Stomach (tissue), 8 donors: ENCODE measurements at regions not wholly inside any gene's neighbourhood (a gene's known extent, or its start where the extent isn't known, plus 50 kb on each side); places are given as distances from the start of the nearest gene placed in this dataset.

Experiments used
- DNase-seq, 2 donors: peaks; one replicate each; pipeline versions ENCODE4 v3.0.0 to v3.0.0-alpha.2; 2013 to 2019
- H3K27ac ChIP-seq, 5 donors: fragments of 200-600 bp in 4 of 5; sonication (generic) in 4 of 5; one replicate each; pipeline ENCODE4 v1.5.1; 2013 to 2019; ENCODE audit warnings: mild to moderate bottlenecking in 1 of 5, moderate library complexity in 1 of 5
- H3K27me3 ChIP-seq, 3 donors: fragments of 200-600 bp; sonication (generic); one replicate each; pipeline ENCODE4 v1.5.1; 2017 to 2019; ENCODE audit warnings: mixed run types in 1 of 3
- H3K36me3 ChIP-seq, 4 donors: fragments of 200-600 bp; sonication (generic); 1 replicate in 3 of 4; 2 replicates in 1 of 4; pipeline ENCODE4 v1.5.1; 2016 to 2019
- H3K4me1 ChIP-seq, 4 donors: fragments of 200-600 bp; sonication (generic); one replicate each; pipeline ENCODE4 v1.5.1; 2016 to 2019
- H3K4me3 ChIP-seq, 4 donors: fragments of 200-600 bp; sonication (generic) in 3 of 4; one replicate each; pipeline ENCODE4 v1.5.1; 2016 to 2019; ENCODE audit warnings: mild to moderate bottlenecking in 1 of 4
- H3K9me3 ChIP-seq, 4 donors: fragments of 200-600 bp; sonication (generic); one replicate each; pipeline ENCODE4 v1.5.1; 2016 to 2019
- EP300 ChIP-seq: sonication (generic); formaldehyde crosslinking; IDR thresholded peaks from one replicate; pipeline ENCODE4 v1.6.1; 2017; ENCODE audit warnings: antibody characterized with exemption
- POLR2A ChIP-seq, 4 donors: fragments of 450-650 bp; IDR thresholded peaks; one replicate each; pipeline ENCODE4 v1.6.1; 2016; ENCODE audit warnings: antibody characterized with exemption in 4 of 4, control low read depth in 2 of 4, mild to moderate bottlenecking in 1 of 4, moderate library complexity in 1 of 4
- POLR2AphosphoS5 ChIP-seq, 3 donors: sonication (generic); formaldehyde crosslinking; IDR thresholded peaks; one replicate each; pipeline ENCODE4 v1.6.1; 2016; ENCODE audit warnings: antibody characterized with exemption in 3 of 3
- WGBS, 5 donors: extraction: QIAGEN DNeasy Blood & Tissue Kit in 3 of 5; methylation state at CpG; one replicate each; pipeline versions ENCODE4 v1.1.5 to v1.1.7; 2013 to 2018; 5-methylcytosine and 5-hydroxymethylcytosine counted together
- intact Hi-C: fragments of 100-400 bp; cut with DNase I; formaldehyde crosslinking; loops from one replicate; pipeline ENCODE4 v1.15.1; 2023; ENCODE audit warnings: low total_unique reads
- TF ChIP-seq, protein P1 (sequence below), 7 experiments: fragments of 450-650 bp in 4 of 7; fragments of 200-600 bp in 3 of 7; sonication (generic) in 3 of 7; IDR thresholded peaks; one replicate each; pipeline ENCODE4 v1.5.1; 2016 to 2019; ENCODE audit warnings: antibody characterized with exemption in 7 of 7, control low read depth in 2 of 7, mild to moderate bottlenecking in 1 of 7
- donor health status: healthy with polysubstance abuse.
- donor health status: Bipolar disorder and iron deficiency.
- donor health status: healthy.

GRCh38 chr3:102665183-102665582 is 230.4 kb downstream of the ZPLD1 start:
- H3K27ac ChIP-seq, result no peak overlapping the region
- H3K4me3 ChIP-seq, result no peak overlapping the region
- H3K27me3 ChIP-seq, result peaks cover 0 to 3% (median 0%) of the 10 kb centered on the region in 3 donors
- H3K36me3 ChIP-seq, result no peaks in the 10 kb centered on the region
- DNase-seq, result no peak
- H3K9me3 ChIP-seq, result no peaks in the 10 kb centered on the region
- WGBS, 5 donors, result 76 to 81% (median 80%) methylated on average over 4 of the region's 4 CpGs
- no peak for TF ChIP-seq POLR2AphosphoS5 (IDR thresholded peaks at IDR 0.05)
- TF ChIP-seq, protein P1, sequence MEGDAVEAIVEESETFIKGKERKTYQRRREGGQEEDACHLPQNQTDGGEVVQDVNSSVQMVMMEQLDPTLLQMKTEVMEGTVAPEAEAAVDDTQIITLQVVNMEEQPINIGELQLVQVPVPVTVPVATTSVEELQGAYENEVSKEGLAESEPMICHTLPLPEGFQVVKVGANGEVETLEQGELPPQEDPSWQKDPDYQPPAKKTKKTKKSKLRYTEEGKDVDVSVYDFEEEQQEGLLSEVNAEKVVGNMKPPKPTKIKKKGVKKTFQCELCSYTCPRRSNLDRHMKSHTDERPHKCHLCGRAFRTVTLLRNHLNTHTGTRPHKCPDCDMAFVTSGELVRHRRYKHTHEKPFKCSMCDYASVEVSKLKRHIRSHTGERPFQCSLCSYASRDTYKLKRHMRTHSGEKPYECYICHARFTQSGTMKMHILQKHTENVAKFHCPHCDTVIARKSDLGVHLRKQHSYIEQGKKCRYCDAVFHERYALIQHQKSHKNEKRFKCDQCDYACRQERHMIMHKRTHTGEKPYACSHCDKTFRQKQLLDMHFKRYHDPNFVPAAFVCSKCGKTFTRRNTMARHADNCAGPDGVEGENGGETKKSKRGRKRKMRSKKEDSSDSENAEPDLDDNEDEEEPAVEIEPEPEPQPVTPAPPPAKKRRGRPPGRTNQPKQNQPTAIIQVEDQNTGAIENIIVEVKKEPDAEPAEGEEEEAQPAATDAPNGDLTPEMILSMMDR (IDR thresholded peaks at IDR 0.05), result no peak
- no peak for TF ChIP-seq EP300
- TF ChIP-seq POLR2A (IDR thresholded peaks at IDR 0.05), result no peak
- intact Hi-C loops, result no loop called here
- H3K4me1 ChIP-seq, result no peaks in the 10 kb centered on the region

GRCh38 chr3:102668247-102668646 is 233.4 kb downstream of the ZPLD1 start:
- Histone ChIP-seq H3K27me3 (peaks cover 0 to 3% (median 0%) of the 10 kb centered on the region in 3 donors), H3K27ac (no peak overlapping the region), H3K4me1 (peaks cover 0 to 1% (median 0%) of the 10 kb centered on the region in 4 donors), H3K36me3 (no peaks in the 10 kb centered on the region), H3K9me3 (no peaks in the 10 kb centered on the region), H3K4me3 (no peak overlapping the region)
- WGBS, 5 donors, result 66 to 79% (median 73%) methylated on average over 4 of the region's 4 CpGs
- intact Hi-C loops, result no loop called here
- no peak for TF ChIP-seq POLR2A (IDR thresholded peaks at IDR 0.05)
- TF ChIP-seq, protein P1 (IDR thresholded peaks at IDR 0.05), result no peak
- no peak for TF ChIP-seq EP300
- no peak for TF ChIP-seq POLR2AphosphoS5 (IDR thresholded peaks at IDR 0.05)
- no peak for DNase-seq

- H3K36me3 ChIP-seq, result no peaks in the 10 kb centered on the region
- DNase-seq, result peak in 1 of 2 donors; percentile 3
- H3K27ac ChIP-seq, result no peak overlapping the region
- H3K4me3 ChIP-seq, result no peak overlapping the region
- WGBS, 5 donors, result 27 to 68% (median 46%) methylated on average over 2 of the region's 2 CpGs
- no peak for TF ChIP-seq EP300
- TF ChIP-seq POLR2A (IDR thresholded peaks at IDR 0.05), result no peak
- TF ChIP-seq, protein P1 (IDR thresholded peaks at IDR 0.05), result no peak
- peaks cover 0 to 7% (median 3%) of the 10 kb centered on the region in 4 donors for H3K4me1 ChIP-seq
- intact Hi-C loops, result no loop called here
- H3K27me3 ChIP-seq, result peaks cover 0 to 3% (median 0%) of the 10 kb centered on the region in 3 donors
- no peaks in the 10 kb centered on the region for H3K9me3 ChIP-seq
Observed at GRCh38 chr3:102670986-102671385, 236.2 kb downstream of the ZPLD1 start.

GRCh38 chr3:102672305-102672704 is 237.5 kb downstream of the ZPLD1 start:
- no peak for DNase-seq
- intact Hi-C loops, result no loop called here
- Histone ChIP-seq H3K4me3 (no peak overlapping the region), H3K4me1 (peaks cover 0 to 7% (median 3%) of the 10 kb centered on the region in 4 donors), H3K36me3 (no peaks in the 10 kb centered on the region), H3K27ac (no peak overlapping the region), H3K9me3 (no peaks in the 10 kb centered on the region), H3K27me3 (peaks cover 0 to 3% (median 0%) of the 10 kb centered on the region in 3 donors)
- WGBS, 5 donors, result 56 to 79% (median 67%) methylated on average over 1 of the region's 1 CpG
- TF ChIP-seq POLR2A (IDR thresholded peaks at IDR 0.05) (no peak), POLR2AphosphoS5 (IDR thresholded peaks at IDR 0.05) (no peak), EP300 (no peak)
- TF ChIP-seq, protein P1 (IDR thresholded peaks at IDR 0.05), result no peak
